ENCODE measurements at regions not wholly inside any gene's neighbourhood (a gene's known extent, or its start where the extent isn't known, plus 50 kb on each side); places are given as distances from the start of the nearest gene placed in this dataset.

GRCh38 chr2:173652767-173653431, 298.2 kb downstream of the CDCA7 start:
- TF ChIP-seq, protein P1, sequence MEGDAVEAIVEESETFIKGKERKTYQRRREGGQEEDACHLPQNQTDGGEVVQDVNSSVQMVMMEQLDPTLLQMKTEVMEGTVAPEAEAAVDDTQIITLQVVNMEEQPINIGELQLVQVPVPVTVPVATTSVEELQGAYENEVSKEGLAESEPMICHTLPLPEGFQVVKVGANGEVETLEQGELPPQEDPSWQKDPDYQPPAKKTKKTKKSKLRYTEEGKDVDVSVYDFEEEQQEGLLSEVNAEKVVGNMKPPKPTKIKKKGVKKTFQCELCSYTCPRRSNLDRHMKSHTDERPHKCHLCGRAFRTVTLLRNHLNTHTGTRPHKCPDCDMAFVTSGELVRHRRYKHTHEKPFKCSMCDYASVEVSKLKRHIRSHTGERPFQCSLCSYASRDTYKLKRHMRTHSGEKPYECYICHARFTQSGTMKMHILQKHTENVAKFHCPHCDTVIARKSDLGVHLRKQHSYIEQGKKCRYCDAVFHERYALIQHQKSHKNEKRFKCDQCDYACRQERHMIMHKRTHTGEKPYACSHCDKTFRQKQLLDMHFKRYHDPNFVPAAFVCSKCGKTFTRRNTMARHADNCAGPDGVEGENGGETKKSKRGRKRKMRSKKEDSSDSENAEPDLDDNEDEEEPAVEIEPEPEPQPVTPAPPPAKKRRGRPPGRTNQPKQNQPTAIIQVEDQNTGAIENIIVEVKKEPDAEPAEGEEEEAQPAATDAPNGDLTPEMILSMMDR (conservative IDR thresholded peaks at IDR 0.05; ENCODE audit: low read length): no peak
- TF ChIP-seq EZH2phosphoT487 (IDR thresholded peaks at IDR 0.05; ENCODE audit: borderline replicate concordance): no peak
